ENCODE measurements at regions not wholly inside any gene's neighbourhood (a gene's known extent, or its start where the extent isn't known, plus 50 kb on each side); places are given as distances from the start of the nearest gene placed in this dataset.

DNA sequence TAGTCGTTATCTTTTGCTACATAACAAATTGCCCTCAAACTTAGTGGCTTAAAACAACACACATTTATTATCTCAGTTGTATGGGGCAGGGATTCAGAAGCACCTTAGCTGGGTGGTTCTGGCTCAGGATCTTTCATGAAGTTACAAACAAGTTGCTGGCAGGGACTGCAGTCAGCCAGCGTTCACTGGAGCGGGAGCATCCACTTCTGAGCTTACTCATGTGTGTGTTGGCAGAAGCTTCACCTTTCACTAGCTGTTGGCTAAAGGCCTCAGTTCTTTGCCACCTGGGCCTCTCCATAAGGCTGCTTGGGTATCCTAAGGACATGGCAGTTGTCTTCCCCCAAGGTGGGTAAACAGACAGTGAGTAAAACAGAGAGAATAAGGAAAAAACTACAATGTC is 365.7 kb downstream of the RPS29 start:
- no peak for DNase-seq

DNA sequence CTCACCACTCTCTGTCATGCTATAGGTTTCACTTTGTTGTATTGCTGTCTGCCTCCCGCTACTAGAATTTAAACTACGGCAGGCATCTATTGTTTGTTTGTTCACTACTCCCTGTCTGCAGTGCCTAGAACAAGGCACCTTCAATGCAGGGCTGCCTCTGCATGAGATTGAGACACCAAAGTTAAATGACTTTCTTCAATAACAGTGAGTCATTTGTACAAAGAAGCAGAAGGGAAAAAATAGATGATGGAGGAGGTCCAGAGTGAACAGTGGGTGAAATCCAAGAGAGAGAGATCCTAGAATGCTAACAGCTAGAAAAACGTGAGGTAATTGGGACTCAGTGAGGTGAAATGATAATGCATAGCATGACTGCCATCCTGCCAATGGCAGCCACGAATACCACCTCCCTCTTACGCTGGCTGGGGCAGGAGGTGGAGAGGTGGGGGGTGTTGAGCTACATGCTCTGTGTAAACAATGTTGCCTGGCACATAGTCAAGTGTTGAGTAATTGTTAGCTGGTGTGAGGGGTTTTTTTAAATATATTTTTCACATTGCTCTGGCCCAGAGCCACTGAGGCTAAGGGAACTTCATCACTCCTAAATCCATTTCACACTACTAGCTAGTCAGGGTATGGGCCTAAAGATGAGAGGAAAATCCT is 367.6 kb downstream of the RPS29 start:
- DNase-seq = no peak

DNA sequence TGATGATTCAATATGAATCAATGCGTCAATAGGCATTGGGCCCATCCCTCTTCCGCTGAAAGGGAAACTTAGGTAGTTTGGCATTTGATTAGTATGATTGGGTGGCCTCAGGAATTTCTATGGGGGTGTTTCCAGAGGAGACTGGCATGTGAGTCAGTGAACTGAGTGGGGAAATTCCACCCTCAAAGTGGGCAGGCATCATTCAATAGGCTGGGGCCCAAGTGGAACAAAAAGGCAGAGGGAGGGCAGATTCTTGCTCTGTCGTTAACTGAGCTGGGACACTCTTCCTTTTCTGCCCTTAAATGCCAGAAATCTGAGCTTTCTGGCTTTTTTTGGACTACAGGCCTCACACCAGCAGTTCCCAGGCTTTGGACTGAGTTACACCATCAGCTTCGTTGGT is 373.5 kb downstream of the RPS29 start:
- no peak for DNase-seq

DNA sequence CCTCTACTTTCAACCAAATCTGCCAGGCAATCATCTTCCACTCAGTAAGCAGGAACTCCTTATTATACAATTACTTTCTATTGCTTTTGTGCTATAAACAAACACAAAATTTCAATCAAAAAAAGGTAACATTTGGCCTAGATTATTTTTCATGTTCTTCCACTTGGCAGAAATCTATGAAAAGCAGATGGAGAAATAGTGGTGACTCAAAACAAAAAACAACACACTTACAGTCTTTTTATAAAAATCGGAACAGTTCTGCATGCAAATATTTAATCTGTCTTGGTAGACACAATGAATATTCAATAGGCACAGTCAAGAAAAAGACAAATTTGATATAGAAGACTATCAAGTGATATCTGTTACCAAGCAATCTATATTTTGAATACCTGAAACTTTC is 376.8 kb downstream of the RPS29 start:
- no peak for DNase-seq

DNA sequence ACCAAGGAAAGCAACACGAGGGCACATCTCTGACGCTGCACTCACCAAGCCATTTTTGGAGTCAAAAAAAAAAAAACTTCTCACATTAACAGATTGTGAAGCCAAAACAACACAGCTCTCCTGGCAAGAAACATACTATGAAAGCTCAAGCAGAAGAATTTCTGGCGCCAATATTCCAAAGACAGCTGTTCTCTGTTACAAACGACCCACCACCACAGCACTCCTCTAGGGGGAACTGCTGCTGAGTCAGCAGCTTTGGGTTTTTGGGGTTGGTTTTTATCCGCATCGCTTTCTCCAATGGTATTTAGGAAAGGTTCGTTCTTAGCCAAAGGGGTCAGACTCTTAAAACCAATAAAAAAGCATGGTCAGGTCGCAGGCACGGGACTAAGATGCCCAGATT is 379.4 kb downstream of the RPS29 start:
- no peak for DNase-seq

DNA sequence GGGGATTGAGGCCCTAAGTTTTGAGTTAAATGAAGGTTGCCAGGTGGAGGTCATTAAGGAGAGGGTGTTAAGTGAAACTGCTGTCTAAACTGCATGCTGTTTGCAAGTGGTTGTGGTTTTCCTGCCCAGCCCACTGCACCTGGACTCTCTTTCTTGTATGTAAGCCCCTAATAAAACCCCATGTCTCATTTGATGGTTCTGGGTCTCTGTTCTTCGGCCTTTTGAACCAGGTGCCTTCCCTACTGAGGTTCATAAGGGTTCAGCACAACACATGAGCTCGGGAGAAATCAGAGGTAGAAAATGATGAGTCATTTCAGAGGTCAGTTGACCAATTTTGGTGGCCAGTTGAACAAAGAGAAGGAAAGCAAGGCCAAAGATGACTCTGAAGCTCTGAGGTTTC is 382.5 kb downstream of the RPS29 start:
- DNase-seq = no peak

DNA sequence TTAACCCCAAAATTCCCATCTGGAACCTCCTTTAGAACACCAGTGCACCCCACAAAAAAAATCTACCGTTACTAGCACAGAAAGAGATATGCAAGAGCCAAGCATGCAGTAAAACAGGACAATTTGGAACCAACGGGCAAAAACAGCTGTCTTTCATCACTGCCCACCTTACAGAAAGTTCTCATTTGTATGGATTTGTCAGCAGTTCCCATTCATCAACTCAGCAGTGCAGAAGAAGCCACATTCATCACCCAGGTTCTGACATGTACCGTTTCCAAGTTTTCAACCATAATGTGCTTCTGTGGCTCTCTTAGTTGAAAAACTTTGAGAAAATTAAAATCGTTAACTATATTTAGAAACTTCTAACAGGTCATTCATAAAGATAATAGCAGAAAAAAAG is 387.0 kb downstream of the RPS29 start:
- DNase-seq = no peak

DNA sequence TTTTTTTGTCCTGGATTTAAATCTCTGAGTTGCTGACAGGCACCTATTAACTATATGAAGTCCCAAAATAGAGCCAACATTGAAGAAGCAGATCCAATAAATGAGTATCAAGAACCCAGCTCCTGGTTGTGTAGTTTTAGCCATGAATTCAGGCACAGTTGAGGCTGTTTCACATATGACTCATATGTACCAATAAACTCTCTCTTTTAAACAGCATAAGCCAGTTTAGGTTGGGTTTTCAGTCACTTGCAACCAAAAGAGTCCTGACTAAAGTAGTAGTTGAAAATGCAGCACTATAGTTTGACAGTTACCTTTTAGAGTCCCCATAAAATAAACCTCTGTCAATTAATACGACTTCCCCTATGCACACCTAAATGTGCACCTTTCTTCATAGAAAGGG is 389.9 kb downstream of the RPS29 start:
- no peak for DNase-seq

DNA sequence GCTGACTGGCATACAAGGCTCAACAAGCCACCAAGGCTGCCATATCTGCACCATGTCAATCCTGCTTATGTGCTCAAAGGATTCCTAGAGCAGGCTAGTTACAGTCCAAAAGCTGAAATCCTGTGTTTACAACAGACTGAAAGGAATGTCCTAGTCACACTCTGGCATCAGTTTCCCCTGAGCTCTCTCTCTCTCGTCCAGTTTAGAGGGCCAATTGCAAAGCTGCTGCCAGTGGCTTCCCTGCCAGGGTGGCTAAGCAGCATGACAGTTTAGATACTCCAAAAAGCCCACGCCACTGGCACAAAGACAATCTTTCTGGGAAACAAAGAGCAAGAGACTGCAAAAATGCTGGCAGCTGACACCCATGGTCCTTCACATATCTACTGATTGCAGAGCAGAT is 392.1 kb downstream of the RPS29 start:
- no peak for DNase-seq

DNA sequence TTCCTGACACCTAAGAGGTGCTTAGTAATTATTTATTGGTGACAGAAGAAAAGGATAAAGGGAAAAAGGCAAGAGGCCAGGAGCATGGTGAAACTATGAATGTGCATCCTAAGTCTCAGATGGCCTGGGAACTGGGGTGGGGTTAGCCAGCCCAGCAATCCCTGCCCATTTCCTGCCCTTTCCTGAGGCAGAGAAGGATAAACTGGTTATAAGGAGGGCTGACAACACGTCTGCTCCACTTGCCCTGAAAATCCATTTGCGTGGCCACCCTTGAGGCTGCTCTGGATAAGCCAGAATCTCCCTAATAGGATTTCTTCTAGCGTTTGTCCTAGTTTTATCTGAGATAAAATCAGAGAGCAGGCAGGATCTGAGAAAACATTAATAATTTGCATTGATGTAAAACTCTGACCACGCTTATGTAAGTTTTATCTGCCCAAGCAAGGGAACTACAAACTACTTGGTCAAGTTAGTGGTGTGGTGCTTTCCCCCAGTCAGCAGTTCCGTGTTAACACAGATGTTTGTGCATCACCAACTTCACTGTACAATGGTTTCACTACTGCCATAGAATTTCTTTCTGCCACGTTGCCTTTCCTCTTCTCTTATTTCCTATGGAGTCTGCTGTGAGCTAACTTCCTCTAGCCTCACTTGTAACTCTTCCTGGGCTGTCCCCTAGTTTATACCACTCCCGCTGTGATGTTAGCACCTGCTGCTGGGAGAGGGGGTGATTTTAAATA is 392.7 kb downstream of the RPS29 start:
- no peak for DNase-seq

DNA sequence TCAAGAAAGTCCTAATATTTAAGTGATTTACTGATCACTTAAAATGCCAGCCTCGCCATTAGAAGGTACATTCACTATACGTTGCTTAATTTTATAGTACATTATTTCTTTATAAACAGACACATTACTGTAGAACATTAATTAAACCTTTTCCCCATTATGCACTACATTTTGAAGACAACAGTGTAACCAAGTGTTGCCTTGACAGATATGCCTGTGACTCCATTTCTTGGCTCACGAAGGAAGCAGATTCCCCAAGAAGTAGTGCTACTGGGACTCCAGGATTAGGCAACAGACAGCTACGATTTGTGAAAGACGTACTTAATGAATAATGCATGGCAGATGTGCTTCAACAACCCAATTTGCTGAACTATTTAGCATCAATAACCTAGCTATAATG is 394.8 kb downstream of the RPS29 start:
- DNase-seq = no peak

DNA sequence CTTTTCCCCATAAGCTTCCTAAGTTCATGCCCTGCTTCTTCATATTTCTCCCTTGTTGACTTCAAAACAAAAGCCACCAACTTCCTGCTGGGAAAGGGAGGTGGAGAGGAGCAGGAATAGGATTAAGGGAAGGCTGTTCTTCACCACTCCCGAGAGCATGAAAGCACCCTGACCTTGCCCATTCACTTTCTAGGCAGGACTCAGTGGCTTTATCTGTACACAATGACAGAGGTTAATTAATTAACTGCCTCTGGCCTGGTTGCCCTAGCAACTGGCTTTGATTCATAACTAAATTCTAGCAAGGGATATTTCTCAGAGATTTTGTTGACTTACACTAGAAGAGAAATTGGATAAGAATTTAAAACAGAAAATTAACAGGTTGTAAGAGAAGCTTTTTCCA is 396.8 kb downstream of the RPS29 start:
- no peak for DNase-seq

DNA sequence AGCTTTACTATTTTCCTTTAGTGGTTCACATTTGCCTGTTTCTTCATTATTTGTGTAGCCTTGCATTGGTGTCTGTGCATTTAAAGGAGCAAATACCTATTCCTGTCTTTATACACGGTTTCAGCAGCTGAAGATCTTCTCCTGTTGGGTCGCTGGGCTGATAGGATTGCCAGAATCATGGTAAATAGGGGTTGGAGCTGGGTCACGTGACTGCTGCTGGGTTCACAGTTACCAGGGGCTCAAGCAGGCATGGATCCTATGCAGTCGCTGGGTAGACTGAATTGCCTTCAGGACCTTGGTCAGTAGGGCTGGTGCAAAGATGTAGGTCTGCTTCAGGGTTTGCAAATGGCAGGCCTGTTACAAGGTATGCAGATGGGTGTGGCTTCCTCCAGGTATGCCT is 398.4 kb downstream of the RPS29 start:
- no peak for DNase-seq

DNA sequence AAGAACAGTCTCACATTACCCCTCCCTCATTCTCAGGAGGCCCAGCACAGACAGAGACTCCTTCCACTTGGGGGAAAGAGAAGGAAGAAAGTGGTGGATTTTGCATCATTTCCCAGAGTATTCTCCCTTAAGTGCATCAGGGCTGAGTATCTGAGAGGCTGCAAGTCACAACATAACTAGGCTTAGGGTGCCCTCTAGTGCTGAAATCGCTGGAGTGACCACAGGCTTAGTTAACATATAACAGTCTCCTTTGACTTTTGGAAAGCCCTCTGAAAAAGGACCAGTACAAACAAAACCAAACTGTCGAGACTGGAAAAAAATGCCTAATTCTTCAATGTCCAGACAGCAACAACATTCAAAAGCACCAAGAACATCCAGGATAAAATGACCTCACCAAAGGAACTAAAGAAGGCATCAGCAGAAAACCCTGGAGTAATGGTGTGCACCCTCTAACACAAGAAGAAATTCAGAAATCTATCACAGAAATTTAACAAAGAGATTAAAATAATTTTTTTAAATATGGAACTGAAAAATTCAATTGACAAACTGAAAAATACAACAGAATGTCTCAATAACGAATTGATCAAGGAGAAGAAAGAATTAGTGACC is 412.3 kb downstream of the RPS29 start:
- peak; percentile 61 for DNase-seq

DNA sequence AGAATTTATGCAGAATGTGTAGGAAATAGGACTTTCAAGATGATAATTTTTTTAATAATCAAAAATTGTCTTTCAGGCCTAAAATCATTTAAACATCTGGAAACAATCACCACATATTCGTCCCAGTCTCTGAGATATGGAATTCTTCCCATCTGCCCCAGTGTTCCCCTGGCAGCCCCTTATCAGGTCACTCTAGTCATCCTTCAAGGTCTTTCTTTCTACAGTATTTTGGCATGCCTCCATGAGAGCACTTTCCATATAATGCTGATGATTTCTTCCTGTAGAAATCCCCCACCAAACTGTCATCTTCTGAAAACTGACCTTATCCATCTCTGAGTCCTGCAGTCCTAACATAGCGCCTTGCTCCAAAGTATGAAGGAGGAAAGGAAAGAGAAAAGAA is 422.1 kb downstream of the RPS29 start:
- DNase-seq = no peak

DNA sequence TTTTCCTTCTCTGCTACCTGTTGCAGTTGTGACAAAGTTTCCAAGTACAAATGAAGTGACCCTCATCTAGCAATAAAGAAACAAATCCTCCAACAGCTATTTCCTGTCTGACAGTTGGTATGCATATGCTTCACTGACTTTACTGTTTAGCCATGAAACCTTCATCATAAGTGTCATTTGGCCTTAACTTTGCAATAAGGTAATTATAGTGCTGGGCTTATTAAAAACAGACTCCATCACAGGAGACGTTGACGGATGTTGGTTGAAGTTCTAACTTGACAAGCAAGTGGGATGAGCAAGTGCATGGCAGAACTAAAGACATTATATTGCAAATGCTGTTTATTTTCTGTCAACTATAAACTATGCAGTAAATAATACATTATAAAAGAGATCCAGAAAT is 425.2 kb downstream of the RPS29 start:
- DNase-seq = no peak

DNA sequence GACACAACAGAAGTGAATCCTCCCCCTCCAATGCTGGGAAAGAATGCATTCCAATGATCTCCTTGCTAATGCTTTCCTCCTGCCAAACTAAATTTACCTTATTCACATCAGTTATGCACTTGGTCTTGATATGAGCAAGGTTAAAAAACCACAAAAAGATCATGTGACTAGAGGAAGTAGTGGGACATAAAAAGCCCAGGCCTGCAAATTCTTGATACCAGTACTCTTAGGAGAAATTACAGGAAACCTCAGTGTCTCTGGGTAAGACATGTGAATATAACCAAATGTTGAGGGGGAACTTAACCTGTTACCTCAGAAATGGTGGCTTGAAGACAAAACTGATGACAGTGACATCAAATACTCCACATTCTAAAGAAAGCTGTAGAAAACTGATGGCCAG is 427.1 kb downstream of the RPS29 start:
- no peak for DNase-seq

DNA sequence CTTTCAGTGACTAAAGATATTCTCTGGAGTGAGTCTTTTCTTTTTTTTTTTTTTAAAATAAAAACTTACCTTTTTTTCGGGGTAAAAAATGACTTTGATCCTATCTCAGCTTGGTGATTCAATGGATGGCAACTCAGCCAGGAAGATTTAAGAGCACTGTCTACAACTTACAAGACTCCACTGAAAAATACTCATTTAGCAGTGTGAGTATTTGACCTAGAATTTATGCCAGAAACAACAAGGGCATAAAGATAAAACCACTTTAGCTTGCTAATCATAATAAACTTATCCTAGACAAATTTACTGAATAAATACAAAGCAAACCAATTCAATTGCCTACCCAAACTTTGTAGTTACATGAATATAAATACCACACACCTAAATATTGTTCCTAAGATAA is 446.6 kb downstream of the RPS29 start:
- no peak for DNase-seq

DNA sequence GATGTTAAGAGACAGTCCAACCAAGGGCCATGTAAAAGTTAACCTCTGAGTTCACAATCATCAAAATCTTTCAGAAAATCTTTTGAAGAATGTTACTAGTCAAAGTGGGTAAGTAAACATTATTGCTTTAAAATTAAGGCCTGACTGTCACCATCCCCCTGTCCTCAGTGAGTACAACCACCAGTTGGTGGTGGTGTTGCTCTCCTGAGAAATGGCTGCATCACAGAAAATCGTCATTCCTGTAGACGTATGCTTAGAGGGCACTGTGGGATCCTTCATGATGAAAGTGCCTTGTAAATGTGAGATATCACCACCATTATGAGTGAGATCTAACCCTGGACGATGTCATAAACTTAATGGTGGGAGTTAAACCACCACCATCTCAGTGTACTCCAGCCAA is 451.2 kb downstream of the RPS29 start:
- DNase-seq = no peak

DNA sequence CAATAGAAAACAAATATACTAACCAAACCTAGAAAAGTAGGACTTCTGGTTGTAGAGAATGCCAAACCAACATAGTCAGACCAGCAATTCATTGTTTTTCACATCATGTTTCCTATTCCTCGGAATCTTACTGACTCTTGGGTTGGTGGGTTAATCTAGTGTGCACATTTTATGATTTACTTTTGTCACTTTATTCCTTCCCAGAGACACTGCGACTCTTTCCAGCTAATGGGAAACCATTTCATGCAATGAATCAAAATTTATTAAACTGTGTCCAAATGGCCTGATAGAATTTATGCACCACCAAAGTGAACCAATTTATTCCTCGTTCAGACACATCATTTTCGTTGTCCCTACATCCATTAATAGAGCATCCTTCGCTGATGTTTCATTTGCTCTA is 464.9 kb downstream of the RPS29 start:
- no peak for DNase-seq

DNA sequence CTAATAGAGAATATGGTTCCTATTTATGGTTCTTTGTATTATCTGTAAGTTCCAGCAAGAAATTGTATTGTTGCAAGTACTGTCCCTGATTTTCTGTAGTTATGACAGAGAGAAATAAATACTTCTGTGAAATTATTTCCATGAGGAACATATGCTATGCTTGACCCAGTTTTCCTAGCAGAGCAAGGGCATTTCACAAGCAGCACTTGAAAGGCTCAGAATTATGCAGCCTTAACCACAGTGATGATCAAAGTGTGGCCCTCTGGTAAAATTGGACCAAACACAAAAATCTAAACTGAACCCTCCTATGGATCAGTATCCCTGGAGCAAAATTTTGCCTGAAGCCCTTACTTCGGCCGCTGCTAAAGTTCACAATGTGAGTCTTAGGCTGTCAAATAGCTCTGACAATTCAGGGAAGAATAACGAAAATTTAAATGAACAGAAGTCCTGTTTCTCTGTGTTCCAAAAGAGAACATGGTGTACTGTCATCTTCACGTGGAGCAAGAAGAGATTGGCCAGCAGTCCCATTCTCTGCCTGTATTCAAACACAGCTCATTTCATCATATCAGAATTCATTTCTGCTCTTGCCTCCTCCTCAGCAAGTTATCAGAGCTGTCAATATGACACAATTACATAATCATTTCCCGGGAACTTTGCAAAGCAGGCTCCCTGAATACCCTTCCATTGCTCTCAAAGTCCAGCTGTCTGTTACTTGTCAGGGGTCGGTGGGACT is 471.9 kb downstream of the RPS29 start:
- no peak for DNase-seq

DNA sequence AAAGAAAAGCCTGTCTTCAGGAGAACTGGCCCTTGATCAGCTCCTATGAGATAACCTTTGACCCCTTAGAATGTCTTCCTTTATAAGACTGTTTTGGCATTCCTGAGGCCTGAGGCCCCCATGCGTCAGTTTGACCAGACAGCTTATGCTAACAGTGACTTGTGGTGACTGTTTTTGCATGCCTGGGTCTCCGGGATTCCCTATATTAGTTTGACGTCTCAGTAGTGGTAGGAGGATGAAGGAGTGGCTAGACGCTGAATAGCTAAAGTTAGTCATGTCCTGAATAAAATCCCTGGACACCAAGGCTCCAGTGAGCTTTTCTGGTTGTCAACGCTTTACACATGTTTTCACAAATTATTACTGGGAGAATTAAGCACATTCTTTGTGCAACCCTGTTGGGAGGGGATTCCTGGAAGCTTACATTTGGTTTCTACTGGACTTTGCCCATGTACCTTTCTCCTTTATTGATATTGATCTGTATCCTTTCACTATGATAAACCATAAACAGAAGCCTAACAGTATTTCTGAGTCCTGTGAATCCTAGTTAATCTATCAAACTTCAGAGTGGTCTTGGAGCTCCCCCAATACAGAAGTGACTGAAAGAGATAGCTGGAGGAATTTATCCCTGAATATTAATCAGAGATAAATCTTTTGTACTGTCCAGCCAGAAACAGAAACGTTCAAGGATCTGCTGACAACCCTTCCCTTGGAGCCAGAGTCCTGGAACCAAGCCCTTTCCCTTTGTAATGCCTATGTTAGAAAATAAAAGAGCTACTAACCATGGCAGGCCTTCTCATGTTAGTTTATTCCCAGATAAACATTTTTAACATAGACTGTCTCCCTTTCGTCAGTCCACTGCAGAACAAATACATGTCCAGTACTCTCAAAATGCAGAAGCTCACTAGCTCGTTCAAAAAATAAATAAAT is 479.2 kb downstream of the RPS29 start:
- no peak for DNase-seq

DNA sequence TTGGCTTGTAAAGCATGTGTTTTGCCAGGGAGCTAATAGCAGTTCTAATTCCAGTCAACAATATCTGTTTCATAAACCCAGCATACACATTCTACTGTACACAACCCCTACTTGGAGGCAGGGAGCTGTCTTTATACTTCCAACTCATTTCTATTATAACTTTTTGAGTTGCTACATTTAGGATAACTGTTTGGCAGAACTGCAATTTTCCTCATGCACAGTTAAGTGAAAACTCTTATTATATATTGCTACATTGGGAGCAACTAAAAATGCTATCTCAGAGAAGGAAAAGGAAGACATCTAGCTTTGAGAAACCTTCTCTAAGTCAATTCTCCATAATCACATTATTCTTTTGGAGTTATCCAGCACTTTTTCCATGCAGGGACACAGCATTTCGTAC is 480.2 kb downstream of the RPS29 start:
- no peak for DNase-seq

All from stimulated activated CD8-positive, alpha-beta memory T cell treated with anti-CD3 and anti-CD28 coated beads, Interleukin-4, amount 100 ng/mL, for 48 hours (primary cell).